Stimulated activated CD8-positive, alpha-beta memory T cell treated with anti-CD3 and anti-CD28 coated beads, Interleukin-2, amount 100 ng/mL, for 48 hours (primary cell): ENCODE measurements at regions not wholly inside any gene's neighbourhood (a gene's known extent, or its start where the extent isn't known, plus 50 kb on each side); places are given as distances from the start of the nearest gene placed in this dataset.
"Not testable (repeated sequence)": the region's sequence is repeated elsewhere in the genome, so short reads cannot be mapped to it uniquely, and the experiment has no call there.

Source experiments
- DNase-seq, 2 donors: peaks; one replicate each; pipeline ENCODE4 v3.0.0-alpha.2; 2020; ENCODE audit warnings: low read depth in 2 of 2

DNA sequence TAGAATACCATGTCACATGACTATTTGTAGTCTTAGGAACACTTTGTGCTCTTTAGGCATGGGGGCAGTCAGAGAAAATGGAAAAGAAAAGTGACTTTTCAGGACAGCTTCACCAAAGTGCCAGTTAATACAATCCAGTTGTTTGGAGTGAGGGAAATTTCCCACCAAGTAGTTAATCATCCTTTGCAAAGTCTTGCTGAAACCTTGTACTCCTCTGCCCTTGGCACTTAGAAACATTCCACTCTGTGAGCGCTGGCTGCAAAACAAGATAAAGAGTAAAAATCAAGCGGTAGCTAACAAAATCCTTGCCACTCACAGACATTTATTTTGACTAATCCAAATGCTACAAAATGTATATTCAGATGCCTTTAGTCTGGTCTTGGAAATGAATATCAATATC is 229.2 kb upstream of the HSF2 start:
- DNase-seq: no peak

DNA sequence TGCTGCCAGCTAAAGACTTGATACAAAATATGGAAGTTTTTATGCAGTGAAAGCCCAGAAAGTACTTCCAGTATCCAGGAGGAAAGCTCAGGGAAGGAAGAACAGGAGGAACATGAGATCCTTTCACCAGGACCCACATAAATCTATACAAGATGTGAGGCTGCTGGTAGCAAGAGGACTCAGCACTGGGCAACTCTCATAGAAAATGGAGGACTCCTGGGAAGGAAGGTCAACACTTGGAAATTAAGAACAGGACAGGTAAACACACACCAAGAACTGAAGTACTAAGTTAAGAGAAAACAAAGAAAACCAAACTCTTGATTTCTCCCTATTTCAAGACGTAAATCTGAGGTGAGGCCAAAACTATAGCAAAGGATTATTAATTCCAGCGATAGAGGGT is 220.5 kb upstream of the HSF2 start:
- DNase-seq: no peak

DNA sequence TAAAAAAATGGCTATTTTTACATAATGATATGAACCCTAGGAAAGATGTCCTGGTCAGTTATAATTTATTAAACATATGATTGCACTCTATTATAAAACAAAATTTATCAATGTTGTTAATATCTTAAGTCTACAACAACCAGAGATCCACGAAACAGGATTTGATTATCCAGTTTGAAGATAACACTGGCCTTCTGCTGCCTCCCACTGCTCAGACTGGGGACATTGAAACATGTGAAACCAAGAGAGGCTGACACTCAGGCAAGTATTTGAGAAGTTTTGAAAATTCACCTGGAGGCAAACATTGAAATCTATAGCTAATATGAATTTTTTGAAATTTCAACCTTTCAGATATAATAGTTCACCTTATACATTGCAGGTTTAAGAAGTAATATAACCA is 219.3 kb upstream of the HSF2 start:
- DNase-seq: no peak

DNA sequence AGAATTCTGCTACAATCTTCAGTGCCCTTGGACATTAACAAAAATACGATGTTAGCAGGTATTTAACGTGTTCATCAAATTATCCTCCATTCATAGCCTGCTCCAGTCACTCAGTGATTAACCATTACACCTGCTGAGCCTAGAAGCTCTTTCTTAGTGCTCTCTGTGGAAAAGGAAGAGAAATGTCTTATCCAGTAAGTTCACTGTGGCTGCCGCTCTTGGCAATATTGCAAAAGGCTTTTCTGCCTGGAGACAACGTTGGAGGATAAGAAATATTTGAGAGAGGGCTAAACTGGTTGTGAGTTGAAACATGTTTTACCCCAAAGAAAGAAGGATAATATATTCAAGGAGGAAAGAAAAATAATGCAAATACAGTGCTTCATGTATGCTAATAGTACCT is 217.4 kb upstream of the HSF2 start:
- DNase-seq: no peak

DNA sequence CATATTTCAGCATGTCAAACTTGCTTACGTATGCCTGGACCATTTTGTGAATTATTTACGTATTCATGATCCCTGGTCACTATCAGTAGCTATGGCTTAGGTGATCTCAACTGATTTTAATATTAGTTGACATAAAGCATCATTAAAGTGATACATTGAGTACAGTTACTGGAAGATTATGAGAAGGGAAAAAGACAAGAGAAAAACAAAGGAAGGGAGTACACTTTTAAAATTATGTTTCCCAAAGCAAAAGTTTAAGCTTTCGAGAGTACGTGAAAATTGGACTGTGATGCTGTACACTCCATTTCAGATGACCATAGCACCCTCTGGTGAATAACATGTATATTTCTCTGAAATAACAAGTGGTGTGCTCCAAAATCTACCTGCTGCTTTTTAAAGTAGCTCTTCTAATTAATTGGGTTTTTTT is 215.0 kb upstream of the HSF2 start:
- DNase-seq: no peak

DNA sequence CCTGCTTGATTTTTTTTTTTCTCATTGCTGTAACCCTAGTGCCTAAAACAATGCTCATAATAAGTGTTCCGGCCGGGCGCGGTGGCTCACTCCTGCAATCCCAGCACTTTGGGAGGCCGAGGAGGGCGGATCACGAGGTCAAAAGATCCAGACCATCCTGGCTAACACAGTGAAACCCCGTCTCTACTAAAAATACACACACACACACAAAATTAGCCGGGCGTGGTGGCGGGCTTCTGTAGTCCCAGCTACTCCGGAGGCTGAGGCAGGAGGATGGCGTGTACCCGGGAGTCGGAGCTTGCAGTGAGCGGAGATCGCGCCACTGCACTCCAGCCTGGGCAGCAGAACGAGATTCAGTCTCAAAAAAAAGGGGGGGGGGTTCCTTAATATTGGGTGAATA is 214.0 kb upstream of the HSF2 start:
- not testable (repeated sequence) for DNase-seq

DNA sequence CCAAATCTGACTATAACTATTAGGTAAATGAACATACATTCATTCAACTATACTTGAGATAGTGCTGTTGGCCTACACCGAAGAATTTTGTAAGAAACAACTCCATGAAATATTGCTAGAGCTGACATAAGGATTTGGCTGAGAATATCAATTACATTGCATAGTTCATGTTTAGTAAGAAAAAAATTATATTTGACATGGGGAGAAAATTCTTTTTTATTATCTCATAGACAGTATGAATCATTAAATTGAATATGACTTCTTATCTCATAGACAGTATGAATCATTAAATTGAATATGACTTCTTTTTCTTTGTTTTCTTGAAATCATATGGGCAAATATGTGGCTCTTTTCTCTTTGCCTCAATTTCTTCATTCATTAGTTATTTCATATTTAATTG is 212.3 kb upstream of the HSF2 start:
- no peak for DNase-seq

DNA sequence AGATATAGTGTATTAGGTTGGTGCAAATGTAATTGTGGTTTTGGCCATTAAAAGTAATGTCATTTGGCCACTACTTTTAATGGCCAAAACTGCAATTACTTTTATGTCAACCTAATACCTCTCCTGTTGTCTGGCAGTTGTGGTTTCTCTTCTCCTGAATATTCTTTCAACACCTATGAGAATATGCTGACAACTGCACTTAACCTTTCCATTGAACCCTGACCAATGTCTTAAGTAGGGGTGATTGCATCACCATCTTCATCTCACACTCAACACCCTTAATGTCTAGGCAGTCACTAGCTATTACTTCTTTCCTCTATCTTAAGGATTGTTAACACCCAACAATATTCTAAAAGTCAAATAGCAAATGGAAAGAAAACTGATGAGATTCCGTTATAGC is 200.5 kb upstream of the HSF2 start:
- no peak for DNase-seq

DNA sequence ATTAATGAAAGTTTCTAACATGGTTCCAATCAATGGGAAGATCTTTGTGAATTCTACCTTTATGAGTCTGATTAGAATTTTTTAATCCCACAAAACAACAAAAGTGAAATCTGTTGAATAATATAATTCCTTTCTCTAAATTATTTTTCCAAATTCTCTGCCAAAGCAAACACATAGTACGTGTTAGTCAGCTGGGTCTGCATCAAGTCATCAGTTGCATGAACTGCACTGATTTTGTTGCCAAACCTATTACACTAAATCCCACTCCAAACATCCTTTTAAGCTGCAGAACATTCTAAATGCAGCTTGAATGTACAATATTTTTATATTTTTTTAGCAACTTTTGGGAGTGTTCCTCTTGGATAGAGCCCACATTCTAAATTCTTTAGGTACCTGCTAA is 199.0 kb upstream of the HSF2 start:
- DNase-seq: no peak

DNA sequence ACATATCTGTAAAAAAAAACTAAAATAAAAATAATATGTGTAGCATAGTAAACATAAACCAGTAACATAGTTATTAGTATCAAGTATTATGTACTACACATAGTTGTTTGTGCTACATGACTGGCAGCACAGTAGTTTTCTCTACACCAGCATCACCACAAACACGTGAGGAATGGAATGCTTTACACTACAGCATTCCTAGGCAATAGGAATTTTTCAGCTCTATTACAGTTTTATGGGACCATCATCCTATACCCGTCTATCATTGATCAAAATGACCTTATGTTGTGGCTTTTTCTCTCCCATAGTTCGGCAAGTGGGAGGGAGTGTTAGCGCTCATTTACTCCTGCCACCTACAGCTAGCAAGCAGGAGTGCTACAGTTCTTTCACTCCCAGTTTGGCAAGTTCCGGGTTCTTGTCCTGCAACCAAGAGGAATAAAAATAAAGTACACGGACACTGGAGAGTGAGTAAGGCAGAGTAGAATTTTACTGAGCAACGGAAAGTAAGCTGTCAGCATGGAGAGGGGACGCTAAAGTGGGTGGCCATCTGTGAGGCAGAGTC is 196.8 kb upstream of the HSF2 start:
- DNase-seq: no peak

DNA sequence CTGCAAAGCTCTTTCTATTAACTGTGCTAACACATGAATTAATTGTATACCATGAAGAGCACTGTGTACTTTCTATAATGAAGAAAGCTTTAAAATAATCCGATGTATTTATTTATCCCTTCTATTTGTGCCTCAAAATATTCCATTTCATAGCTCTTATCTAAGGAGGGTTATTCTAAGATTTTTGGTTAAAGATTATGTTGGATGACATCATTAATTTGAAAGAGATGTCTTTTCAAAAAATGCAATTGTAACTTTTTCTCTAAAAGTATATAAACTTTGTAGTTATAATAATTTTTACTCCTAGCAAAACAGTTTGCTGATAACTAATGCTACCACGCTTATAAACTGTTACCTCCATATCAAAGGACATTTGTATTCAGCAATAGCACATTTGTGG is 192.4 kb upstream of the HSF2 start:
- DNase-seq: no peak

DNA sequence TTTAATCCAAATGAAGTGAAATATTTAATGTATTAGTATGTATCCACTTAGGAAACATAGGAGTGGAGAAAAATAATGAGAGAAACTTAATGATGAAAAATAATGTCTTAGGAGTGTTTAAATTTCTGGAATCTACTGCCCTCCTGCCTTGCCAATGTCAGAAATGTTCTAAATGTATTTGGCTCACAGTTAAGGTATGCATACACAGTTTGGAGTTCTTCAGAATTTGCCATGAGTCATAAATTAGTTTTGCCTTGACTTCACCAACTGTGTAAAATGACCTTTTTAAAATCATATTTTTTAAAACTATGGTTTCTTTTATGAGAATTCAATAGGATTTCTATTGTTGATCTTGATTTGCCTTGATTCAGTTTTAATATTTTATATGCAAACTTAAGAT is 191.7 kb upstream of the HSF2 start:
- no peak for DNase-seq

DNA sequence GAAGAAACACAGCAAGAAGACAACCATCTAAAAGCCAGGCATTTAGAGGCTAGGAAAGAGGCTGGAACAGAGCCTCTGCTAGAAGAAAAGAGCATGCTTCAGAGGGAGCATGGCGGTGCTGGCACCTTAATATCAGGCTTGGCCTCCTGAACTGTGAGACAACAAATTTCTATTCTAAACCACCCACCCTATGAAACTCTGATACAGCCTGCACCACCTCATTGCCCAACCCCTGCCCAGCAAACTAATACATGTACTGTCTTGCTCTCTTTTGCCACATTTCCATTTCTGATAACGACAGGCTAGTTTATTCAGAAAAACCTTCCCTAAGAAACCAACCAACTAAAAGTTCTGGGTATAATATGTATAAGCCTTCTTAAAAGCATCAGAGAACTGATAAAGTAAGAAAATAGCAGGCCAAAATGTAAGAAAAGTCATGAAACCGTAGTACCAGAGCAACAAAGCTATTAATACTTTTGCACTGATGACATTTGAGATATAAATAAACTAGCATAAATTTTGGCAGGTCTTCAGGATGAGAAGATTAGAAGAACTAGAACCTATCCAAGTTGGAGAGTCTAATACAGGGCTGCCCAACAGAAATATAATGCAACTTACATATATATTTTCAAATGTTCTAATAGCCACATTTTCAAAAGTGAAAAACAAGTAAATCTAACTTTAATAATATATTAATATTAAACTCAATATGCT is 184.7 kb upstream of the HSF2 start:
- DNase-seq: no peak

DNA sequence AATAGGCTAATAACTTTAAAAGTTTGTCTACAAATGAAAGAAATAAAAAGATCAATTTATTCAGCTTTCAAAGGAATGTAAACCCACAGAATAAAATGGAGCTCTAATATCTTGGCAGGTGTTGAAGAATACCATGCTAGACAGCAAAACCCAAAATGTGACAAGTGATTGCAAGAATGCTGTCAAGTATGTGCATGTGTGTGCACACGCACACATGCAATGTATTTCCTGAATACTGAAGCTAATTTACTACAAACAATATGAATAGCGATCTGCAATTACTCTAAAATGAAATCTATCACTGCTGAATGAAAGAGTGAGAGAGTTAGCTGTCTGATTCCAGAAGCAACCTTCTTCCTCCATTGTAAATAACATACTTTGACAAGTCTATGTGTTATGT is 179.2 kb upstream of the HSF2 start:
- DNase-seq: no peak

DNA sequence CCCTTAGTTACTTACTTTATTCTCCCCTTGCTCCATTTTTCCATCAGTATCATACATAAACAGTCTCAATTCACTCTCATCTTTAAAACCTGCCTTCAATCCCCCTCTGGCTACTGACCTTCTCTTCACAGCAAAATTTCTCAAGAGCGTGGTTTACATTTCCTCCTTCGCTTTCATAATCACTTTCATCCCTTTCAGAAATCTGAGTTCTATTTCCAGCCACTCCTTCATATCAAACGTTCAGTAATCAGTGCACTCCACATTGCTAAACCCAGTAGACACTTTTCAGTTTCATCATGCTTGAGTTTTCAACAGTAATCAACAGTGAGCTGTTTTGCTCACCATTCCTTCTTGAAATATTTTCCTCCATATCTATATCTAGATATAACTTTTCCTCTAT is 176.7 kb upstream of the HSF2 start:
- DNase-seq: no peak

DNA sequence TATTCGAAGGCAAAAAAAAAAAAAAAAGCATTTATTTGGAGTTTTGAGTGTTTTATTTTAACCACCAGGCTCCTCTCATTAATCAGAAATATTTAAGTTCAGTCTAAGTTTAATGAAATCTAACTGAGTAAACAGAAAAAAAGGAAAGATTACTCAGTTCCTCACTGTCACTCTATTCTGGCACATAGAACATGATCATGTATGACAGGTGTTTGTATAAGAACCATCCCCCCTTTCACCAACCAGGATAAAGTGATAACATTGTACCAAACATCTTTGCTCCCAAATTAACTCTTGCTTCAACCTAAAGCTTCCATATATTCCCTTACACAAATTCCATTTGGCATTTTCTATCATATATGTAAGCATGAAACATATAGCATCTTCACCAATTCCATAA is 176.2 kb upstream of the HSF2 start:
- DNase-seq: no peak

DNA sequence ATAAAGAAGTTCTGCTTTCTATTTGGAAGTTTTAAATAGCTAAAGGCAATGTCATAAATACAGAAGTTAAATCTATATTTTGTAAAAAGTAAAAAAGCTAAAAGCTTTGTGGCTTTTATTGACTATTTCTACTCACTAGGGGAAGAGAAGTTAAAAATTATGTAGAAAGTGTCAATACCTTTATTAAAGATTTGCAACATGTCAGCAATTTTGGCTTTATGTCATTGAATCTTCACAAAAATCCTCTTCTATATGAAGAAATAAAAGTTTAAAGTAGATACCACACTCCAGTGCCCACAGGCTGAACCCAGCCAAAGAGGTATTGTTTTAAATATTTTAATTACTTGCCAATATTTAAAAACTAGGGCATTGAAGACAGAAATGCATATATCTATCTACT is 160.6 kb upstream of the HSF2 start:
- DNase-seq: no peak

DNA sequence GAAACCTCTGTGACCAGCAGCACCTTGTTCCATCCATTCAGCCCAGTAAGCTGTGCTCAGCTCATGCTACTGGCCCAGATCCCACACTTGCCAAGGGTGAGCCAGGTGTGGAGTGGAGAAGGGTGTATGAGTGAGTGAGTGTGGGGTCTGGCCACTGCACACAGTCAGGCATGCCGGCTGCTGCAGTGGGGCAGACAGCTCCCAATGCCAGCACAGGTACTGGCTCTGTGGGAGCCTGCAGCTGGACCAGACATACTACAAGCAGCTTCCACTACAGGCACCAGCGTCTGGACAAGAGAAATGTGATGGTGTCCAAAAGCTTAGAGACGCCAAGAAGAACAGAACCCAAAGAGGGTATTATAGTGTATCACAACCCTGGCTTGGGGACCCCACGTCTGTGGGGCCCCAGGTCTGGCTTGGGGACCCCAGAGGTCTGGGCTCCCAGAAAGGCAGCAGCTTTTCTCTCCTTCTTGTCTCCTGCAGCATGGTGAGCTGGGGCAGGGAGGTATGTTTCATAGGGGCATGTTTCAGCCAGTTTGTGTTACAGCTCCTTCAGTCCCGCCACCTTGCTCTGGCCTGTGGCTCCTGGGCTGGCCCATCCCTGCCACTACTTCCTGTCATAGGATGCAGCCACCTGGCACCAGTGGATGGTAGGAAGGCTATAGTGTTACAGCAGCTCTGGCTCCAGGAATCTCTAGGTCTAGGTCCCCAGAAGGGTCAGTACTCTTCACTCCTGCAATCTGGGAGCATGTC is 152.4 kb upstream of the HSF2 start:
- no peak for DNase-seq

DNA sequence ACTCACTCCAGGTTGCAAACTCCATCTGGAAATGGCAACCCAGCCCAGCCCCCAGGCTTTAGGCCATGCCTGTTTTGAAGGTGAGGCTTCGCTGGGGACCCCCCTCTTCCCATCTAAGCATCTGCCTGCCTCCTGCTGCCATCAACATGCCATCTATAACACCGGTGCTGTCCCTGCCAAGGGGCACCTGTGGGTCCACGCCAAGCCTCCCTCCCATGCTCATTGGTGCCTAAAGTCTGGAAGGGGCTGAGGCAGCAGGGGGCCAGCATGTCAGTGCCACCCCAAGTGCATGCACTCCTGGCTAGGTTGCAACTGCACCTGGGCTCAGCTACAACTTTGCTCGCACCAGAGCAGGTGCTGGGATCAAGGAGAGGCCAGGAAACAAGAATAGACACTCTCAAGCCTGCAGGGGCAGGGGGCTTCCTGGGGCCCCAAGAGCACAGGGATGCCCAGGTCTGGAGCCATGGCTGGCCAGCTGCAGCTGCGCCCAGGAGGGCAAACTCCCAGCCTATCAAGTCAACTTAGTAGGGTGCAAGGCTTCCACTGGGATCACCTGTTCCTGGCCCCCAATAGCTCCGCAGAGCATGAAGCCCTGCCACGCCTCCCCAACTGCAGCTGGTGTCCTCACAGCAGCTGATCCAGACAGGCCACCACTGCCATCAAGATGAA is 151.3 kb upstream of the HSF2 start:
- no peak for DNase-seq

DNA sequence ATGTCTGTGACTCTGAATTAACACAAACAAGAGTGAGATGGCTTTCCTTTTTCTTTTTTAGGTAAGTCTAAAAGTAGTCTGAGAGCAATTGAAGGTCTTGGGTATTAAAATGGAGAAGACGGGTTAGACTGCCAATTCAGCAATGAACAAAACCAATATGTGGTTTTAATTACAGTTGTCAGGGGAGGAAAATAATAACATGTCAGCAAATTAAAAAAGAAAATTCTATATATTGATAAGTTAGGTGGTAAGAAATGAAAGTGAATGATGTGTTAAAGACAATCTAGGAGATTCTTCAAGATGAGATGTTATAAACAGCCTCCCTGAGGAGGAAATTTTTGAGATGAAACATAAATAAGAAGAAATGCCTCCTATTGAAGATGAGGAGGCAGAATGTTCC is 150.6 kb upstream of the HSF2 start:
- no peak for DNase-seq

DNA sequence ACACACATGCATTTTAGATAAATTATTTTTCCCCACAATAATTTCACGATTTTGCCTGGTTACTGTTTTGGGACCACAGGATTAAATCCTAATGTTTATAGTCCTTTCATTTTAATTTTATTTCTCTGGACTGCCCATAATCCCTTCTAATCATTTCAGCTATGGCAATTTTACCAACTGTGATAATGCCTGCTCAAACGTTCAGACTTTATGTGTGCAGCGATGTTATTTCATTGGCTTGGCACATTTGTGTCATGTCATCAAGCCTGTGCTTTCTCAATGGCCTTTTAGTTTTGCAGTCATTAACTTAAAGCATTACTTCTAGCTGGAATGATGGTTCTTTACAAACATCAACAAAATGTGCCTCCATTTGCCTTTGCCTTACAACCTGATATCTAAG is 140.6 kb upstream of the HSF2 start:
- no peak for DNase-seq

DNA sequence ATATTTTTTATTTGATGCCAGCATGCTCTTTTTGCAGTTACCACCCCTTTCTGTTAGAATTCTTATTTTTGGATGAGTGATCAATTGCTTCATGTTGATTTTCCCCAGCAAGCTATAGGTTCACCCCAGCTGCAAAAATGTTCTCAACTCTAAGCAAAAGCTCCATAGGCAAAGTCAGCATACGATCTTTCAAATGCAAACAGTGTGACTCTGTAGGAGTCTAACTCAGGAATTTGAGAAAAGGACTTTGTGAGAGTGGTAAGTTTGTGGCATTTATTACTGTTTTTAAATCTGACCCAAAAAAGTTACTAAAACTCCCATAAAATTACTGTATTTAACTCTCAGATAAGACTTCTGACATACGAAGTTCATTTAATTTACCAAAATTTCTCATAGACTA is 134.9 kb upstream of the HSF2 start:
- no peak for DNase-seq

DNA sequence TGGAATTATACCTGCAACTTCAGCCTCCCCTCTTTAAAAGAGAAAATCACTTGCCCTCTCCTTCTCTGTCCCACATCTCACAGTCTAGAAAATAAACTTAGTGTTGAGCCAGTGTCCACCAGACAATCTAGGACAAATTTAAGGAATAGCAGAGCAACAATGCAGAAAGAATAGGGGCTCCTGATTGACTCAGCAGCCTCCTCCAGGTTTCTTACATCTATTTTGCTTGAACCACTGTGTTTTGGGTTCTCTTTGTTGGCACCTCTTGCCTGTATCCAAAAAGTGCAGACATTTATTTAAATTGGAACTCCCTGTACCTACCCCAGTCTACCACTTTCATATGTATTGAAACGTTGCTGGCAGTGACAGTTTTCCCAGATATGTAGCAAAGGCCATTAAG is 133.7 kb upstream of the HSF2 start:
- DNase-seq: no peak
